CD14-positive monocyte (primary cell): ENCODE measurements at regions not wholly inside any gene's neighbourhood (a gene's known extent, or its start where the extent isn't known, plus 50 kb on each side); places are given as distances from the start of the nearest gene placed in this dataset.

Experiments used
- DNase-seq, 3 donors: peaks; one replicate each; pipeline ENCODE4 v3.0.0-alpha.2; 2011 to 2022
- H2AFZ ChIP-seq: 2 replicates; pipeline ENCODE4 v1.6.0; 2012; ENCODE audit warnings: mild to moderate bottlenecking, low read depth, low read length, inconsistent platforms; ENCODE audit not compliant: insufficient read depth, poor library complexity, severe bottlenecking
- H3K27ac ChIP-seq, 2 donors: 1 replicate in 1 of 2; 2 replicates in 1 of 2; pipeline ENCODE4 v1.5.1; 2012 to 2013; ENCODE audit warnings: low read length in 2 of 2, control low read depth in 1 of 2, inconsistent platforms in 1 of 2, low read depth in 1 of 2, mild to moderate bottlenecking in 1 of 2
- H3K27me3 ChIP-seq, 2 donors: one replicate each; pipeline versions ENCODE4 v1.6.0 to v1.6.1; 2011 to 2013; ENCODE audit warnings: low read length in 2 of 2; ENCODE audit not compliant: control insufficient read depth in 2 of 2, insufficient read depth in 2 of 2
- H3K36me3 ChIP-seq, 2 donors: replicated peaks in 1 of 2; 1 replicate in 1 of 2; 2 replicates in 1 of 2; pipeline versions ENCODE4 v1.5.1 to v1.6.1; 2012 to 2013; ENCODE audit warnings: low read length in 2 of 2, control low read depth in 1 of 2, inconsistent platforms in 1 of 2, mild to moderate bottlenecking in 1 of 2; ENCODE audit not compliant: insufficient read depth in 2 of 2, control insufficient read depth in 1 of 2
- H3K4me1 ChIP-seq, 2 donors: 1 replicate in 1 of 2; 2 replicates in 1 of 2; pipeline versions ENCODE4 v1.5.1 to v1.6.1; 2012 to 2013; ENCODE audit warnings: low read length in 2 of 2, control low read depth in 1 of 2, inconsistent platforms in 1 of 2, mild to moderate bottlenecking in 1 of 2, moderate library complexity in 1 of 2; ENCODE audit not compliant: insufficient read depth in 2 of 2, control insufficient read depth in 1 of 2
- H3K4me2 ChIP-seq: replicated peaks from 2 replicates; pipeline ENCODE3; 2012; ENCODE audit warnings: low read length, moderate library complexity, mild to moderate bottlenecking; ENCODE audit not compliant: poor library complexity, severe bottlenecking; ENCODE audit errors: extremely low read depth
- H3K4me3 ChIP-seq, 3 experiments: fragments of 200-600 bp in 1 of 3; sonication (generic) in 1 of 3; replicated peaks in 1 of 3; 1 replicate in 2 of 3; 2 replicates in 1 of 3; pipeline ENCODE4 v1.5.1; 2011 to 2013; ENCODE audit warnings: low read length in 3 of 3, mild to moderate bottlenecking in 3 of 3, control low read depth in 2 of 3, low read depth in 2 of 3, inconsistent platforms in 1 of 3, moderate library complexity in 1 of 3
- H3K79me2 ChIP-seq: 2 replicates; pipeline ENCODE4 v1.6.0; 2012; ENCODE audit warnings: mild to moderate bottlenecking, control low read depth, inconsistent platforms, low read length, moderate library complexity; ENCODE audit not compliant: insufficient read depth
- H3K9ac ChIP-seq: 2 replicates; pipeline ENCODE4 v1.6.0; 2017; ENCODE audit warnings: low read length, mild to moderate bottlenecking; ENCODE audit not compliant: insufficient read depth, poor library complexity, severe bottlenecking
- H3K9me3 ChIP-seq, 2 donors: replicated peaks in 1 of 2; 1 replicate in 1 of 2; 2 replicates in 1 of 2; pipeline versions ENCODE4 v1.5.1 to v1.6.1; 2012 to 2013; ENCODE audit warnings: low read length in 2 of 2, control low read depth in 1 of 2; ENCODE audit not compliant: control insufficient read depth in 1 of 2, insufficient read depth in 1 of 2
- H4K20me1 ChIP-seq: 2 replicates; pipeline ENCODE4 v1.6.0; 2012; ENCODE audit warnings: mild to moderate bottlenecking, low read length, control low read depth, moderate library complexity; ENCODE audit not compliant: insufficient read depth
- H3K27ac Mint-ChIP-seq, 7 donors: one replicate each; pipeline ENCODE4 v1.8.0; 2020; ENCODE audit warnings: mild to moderate bottlenecking in 7 of 7, mixed read lengths in 7 of 7, moderate library complexity in 6 of 7, inconsistent platforms in 2 of 7
- H3K27me3 Mint-ChIP-seq, 3 donors: one replicate each; pipeline ENCODE4 v1.8.0; 2021 to 2022; ENCODE audit warnings: low read depth in 3 of 3, mild to moderate bottlenecking in 3 of 3, mixed read lengths in 3 of 3, moderate library complexity in 3 of 3, inconsistent platforms in 1 of 3
- H3K36me3 Mint-ChIP-seq, 2 donors: one replicate each; pipeline ENCODE4 v1.8.0; 2020; ENCODE audit warnings: mixed read lengths in 2 of 2, inconsistent platforms in 1 of 2, mild to moderate bottlenecking in 1 of 2
- H3K4me1 Mint-ChIP-seq: one replicate; pipeline ENCODE4 v1.8.0; 2020; ENCODE audit warnings: mild to moderate bottlenecking, mixed read lengths
- H3K4me3 Mint-ChIP-seq, 2 donors: one replicate each; pipeline ENCODE4 v1.8.0; 2020; ENCODE audit warnings: mild to moderate bottlenecking in 2 of 2, mixed read lengths in 2 of 2, moderate library complexity in 1 of 2
- H3K9me3 Mint-ChIP-seq, 7 donors: one replicate each; pipeline ENCODE4 v1.8.0; 2020 to 2022; ENCODE audit warnings: mixed read lengths in 7 of 7, mild to moderate bottlenecking in 6 of 7, moderate library complexity in 6 of 7, inconsistent platforms in 2 of 7
- WGBS: methylation state at CpG from one replicate; pipeline ENCODE4 v1.1.5; 2013; ENCODE audit warnings: missing lambda C conversion rate; ENCODE audit not compliant: insufficient coverage; 5-methylcytosine and 5-hydroxymethylcytosine counted together
- intact Hi-C, 2 donors: fragments of 100-400 bp; cut with micrococcal nuclease; formaldehyde crosslinking; loops; one replicate each; pipeline versions ENCODE4 v1.15.0 to v1.15.1; 2023
- TF ChIP-seq, protein P1 (sequence below): fragments of 200-600 bp; IDR thresholded peaks from one replicate; pipeline ENCODE4 v1.8.0; 2022; ENCODE audit warnings: antibody characterized with exemption, mild to moderate bottlenecking

DNA sequence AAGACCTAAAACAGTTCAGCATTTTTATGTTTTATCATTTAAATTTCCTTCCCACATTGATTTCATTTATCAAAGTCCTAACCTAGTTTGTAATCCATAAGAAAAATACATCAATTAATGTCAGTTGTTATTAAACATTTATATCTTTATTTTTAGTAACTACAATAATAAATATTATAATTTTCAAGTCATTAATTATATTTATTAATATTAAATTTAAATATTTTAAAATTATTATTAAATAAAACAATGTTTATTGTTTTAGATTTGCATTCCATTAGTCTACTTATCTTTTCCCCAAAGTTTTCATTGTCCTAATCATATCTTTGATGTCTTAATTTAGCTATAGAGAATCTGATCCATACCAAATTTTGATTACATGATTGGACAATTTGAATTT is 368.9 kb downstream of the PLA2G4A start:
- Histone ChIP-seq H3K9ac (no peak overlapping the region), H3K27ac (no peak overlapping the region), H3K79me2 (no peaks in the 10 kb centered on the region), H3K27me3 (no peaks in the 10 kb centered on the region), H4K20me1 (no peaks in the 10 kb centered on the region), H3K4me2 (no peak overlapping the region), H2AFZ (no peak overlapping the region), H3K4me3 (no peak overlapping the region), H3K4me1 (no peaks in the 10 kb centered on the region), H3K9me3 (peaks cover 0 to 5% of the 10 kb centered on the region in 2 donors), H3K36me3 (no peaks in the 10 kb centered on the region)
- intact Hi-C loops: no loop called here
- Mint-ChIP-seq H3K4me1 (no peaks in the 10 kb centered on the region), H3K36me3 (no peaks in the 10 kb centered on the region), H3K27ac (no peak overlapping the region), H3K9me3 (peaks cover 0 to 10% (median 4%) of the 10 kb centered on the region in 7 donors), H3K4me3 (no peak overlapping the region), H3K27me3 (peaks cover 0 to 1% (median 0%) of the 10 kb centered on the region in 3 donors)
- DNase-seq: no peak
- TF ChIP-seq, protein P1, sequence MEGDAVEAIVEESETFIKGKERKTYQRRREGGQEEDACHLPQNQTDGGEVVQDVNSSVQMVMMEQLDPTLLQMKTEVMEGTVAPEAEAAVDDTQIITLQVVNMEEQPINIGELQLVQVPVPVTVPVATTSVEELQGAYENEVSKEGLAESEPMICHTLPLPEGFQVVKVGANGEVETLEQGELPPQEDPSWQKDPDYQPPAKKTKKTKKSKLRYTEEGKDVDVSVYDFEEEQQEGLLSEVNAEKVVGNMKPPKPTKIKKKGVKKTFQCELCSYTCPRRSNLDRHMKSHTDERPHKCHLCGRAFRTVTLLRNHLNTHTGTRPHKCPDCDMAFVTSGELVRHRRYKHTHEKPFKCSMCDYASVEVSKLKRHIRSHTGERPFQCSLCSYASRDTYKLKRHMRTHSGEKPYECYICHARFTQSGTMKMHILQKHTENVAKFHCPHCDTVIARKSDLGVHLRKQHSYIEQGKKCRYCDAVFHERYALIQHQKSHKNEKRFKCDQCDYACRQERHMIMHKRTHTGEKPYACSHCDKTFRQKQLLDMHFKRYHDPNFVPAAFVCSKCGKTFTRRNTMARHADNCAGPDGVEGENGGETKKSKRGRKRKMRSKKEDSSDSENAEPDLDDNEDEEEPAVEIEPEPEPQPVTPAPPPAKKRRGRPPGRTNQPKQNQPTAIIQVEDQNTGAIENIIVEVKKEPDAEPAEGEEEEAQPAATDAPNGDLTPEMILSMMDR: no peak

- no peak overlapping the region for H3K9ac ChIP-seq
- DNase-seq: no peak
- Mint-ChIP-seq H3K36me3 (no peaks in the 10 kb centered on the region), H3K4me1 (no peaks in the 10 kb centered on the region), H3K9me3 (peaks cover 0 to 5% (median 3%) of the 10 kb centered on the region in 7 donors), H3K27ac (no peak overlapping the region), H3K4me3 (no peak overlapping the region), H3K27me3 (peaks cover 0 to 1% (median 0%) of the 10 kb centered on the region in 3 donors)
- intact Hi-C loops: no loop called here
- H3K4me2 ChIP-seq: no peak overlapping the region
- H3K4me1 ChIP-seq: no peaks in the 10 kb centered on the region
- no peaks in the 10 kb centered on the region for H3K36me3 ChIP-seq
- peaks cover 0 to 8% of the 10 kb centered on the region in 2 donors for H3K9me3 ChIP-seq
- TF ChIP-seq, protein P1: no peak
- no peak overlapping the region for H3K4me3 ChIP-seq
- H2AFZ ChIP-seq: no peak overlapping the region
- H3K79me2 ChIP-seq: no peaks in the 10 kb centered on the region
- no CpG with 5 or more reads among the region's 5 CpGs for WGBS
- H4K20me1 ChIP-seq: no peaks in the 10 kb centered on the region
- no peaks in the 10 kb centered on the region for H3K27me3 ChIP-seq
- H3K27ac ChIP-seq: no peak overlapping the region
Observed at GRCh38 chr1:187203257-187203656, 374.5 kb downstream of the PLA2G4A start.
